ENCODE measurements at regions not wholly inside any gene's neighbourhood (a gene's known extent, or its start where the extent isn't known, plus 50 kb on each side); places are given as distances from the start of the nearest gene placed in this dataset.

- no peak for DNase-seq (ENCODE audit: low spot score)
Observed at GRCh38 chr14:87524011-87524410, 469.0 kb downstream of the GALC start.

GRCh38 chr14:87522575-87522974 is 470.4 kb downstream of the GALC start:
- DNase-seq (ENCODE audit: low spot score): no peak

DNA sequence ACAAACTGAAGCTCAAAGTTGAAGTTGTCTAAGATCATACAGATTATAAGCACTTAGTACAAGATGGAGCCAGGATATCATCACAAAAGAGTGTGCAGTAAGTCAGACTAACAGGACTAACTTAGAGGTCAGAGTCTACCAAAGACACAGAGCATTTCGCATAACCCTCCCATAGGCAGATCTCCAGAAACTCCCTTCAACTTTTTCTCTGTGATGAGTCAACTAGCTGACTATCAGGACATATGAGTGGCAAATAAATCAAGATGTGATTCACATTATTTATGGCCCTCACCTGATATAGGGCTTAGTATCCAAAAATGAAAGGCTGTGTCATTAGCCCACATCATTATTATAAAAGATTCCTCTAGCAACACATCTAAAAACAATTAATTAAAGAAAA is 484.6 kb downstream of the GALC start:
- DNase-seq (ENCODE audit: low spot score): peak; percentile 2

DNA sequence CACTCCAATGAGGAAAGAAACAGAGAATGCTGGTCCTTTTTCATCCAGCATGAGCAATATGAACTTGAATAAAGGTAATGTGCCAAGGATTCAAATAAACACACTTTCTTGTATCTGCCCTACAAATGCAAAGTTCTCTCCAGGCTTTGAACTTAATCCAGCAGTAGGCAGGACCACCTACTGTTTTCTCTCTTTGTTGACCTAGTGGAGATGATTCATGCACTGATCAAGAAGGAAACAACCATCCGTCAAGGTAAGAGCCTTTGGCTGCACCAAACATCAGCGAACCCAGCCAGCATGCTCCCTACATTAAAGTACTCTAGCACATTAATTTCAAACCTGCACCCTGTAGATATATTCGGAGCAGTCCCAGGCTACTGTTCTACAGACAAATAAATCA is 489.3 kb downstream of the GALC start:
- DNase-seq (ENCODE audit: low spot score): no peak

DNA sequence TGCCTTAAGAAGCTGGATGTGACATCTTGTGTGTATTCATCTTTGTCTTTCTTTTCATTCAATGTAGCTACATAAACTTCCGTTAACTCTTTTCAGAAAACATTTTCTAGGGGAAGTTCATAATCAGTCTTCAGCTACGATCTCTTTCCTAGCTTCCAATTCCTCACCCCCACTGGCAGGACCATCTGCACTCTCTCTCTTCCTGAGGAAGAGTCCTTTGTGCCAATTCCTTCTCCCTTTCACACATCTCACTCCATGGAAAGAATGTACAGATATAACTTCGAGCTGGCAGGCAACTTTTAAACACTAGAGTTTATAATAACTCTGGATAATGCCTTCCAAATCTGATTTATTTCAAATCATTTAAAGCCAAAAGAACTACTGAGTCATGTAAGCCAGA is 495.7 kb downstream of the GALC start:
- no peak for DNase-seq (ENCODE audit: low spot score)

DNA sequence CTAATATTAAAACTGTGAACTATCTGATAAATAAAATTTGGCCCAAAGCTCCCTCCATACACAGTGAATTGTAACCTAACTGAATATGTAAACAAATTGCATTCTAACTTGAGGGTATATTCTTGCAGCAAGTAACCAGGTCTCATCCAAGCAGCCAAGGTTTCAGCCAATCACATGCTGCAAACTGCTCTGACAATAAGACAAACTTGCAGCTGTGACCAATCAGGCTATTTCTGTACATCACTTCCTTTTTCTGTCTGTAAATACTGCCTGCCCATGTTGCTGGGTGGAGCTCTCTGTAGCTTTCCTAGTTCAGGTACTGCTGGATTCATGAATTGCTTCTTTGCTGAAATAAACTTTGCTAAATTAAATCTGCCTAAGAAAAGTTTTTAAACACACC is 499.0 kb downstream of the GALC start:
- no peak for DNase-seq (ENCODE audit: low spot score)

DNA sequence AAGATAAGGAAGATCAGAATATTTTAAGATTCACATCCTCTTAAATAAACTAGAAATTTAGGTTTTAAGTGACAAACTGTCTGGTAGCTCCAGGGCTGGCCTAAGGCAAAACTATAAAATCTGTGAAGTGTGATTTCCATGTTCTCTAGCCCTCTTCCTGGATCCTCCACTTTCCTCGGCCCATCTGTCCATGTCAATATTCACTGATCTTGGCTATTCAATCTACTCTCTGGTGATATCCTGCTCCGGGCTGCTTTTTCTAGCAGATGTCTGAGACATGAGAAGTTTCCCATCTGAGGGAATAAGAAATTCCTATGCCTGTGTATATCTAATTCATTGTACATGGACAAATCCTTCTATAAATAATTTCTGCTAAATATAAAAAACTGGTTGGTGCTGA is 500.4 kb downstream of the GALC start:
- DNase-seq (ENCODE audit: low spot score): no peak

- no peak for DNase-seq (ENCODE audit: low spot score)
Observed at GRCh38 chr14:87491816-87492215, 501.2 kb downstream of the GALC start.

DNA sequence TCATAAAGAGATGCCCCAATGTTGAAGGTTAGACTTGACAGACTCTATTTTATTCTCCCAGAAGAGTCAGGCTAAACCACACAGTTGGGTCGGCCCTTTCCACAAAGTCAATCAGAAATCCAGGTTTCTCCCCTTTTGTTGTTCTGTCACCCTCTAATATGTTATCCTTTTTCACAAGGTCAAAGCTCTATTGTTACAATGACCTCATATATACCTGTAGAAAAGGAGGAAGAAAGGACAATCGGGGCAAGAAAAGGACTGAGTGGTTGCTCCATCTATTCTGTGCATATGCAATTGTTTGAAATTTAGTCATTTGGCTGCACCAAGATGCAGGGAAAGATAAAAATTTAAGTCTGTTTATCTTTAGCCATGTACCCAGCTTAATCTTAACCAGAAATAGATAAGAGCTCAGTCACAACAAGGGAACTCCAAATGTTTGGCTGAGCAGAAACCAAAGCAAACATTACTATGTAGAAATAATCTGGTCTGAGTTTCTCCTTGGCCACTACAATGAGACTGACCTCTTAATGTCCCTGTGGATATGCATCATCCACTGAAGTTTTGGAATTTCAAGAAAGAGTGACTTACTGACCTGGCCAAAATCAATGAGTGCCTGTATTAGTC is 503.7 kb downstream of the GALC start:
- DNase-seq (ENCODE audit: low spot score): no peak

DNA sequence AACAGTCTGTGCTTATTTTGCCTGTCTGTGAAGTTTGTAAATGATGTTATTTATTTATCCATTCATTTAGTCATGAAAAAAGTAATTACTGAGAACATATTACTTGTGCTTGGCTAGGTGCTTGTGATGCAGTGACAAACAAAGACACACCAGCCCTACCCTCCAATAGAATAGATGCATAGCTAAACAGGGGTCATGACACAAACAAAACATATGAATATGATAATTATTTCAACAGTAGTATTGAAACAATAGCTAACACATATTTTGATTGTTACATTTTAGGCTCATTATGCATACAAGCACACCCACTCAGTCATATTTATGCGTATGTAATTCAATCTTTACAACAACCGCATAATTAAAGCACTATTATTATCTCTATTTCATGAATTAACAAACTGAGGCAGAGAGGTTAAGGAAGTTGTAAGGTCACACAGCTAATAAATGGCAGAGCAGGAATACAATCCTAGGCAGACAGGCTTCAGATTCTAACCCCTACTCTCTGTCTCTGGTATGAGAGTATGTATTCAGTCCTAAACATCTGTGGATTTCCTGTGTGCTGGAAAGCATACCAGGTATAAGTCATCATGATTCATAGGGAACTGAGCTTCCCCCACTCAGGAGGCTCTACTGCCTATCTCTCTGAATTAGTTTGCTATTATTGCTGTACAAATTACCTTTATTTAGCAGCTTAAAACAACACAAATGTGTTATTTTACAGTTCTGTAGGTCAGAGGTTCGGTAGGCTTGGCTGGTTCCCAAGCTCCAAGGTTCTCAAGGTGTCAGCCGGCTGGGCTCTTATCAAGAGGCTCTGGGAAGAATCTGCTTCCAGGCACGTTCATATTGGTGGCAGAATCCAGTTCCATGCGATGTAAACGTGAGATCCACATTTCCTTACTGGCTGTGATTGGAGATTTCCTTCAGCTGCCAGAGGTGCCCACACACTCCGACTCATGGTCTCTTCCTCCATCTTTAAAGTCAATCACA is 509.4 kb downstream of the GALC start:
- DNase-seq (ENCODE audit: low spot score): peak; percentile 23

GRCh38 chr14:87468531-87468930 is 524.5 kb downstream of the GALC start:
- no peak for DNase-seq (ENCODE audit: low spot score)

DNA sequence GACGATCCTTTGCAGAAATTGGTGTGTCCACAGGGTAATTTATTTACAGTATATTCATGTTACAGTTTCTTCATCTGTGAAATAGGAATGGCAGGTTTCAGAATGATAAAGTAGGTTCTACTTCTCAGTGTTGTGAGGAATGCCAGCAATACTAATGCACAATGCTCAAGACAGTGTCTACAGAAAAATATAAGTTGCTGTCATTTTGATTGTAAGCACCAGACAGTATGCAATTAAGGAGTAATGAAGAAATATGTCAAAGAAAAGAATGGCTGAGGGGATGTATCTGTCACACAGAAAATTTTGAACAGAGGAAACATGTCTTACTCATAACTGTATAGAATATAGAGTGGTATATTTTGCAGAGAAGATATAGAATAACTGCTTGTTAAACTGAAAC is 525.4 kb downstream of the GALC start:
- no peak for DNase-seq (ENCODE audit: low spot score)

GRCh38 chr14:87465770-87466169 is 527.2 kb downstream of the GALC start:
- DNase-seq (ENCODE audit: low spot score): no peak

- DNase-seq (ENCODE audit: low spot score): no peak
Observed at GRCh38 chr14:87461704-87462103, 531.3 kb downstream of the GALC start.

DNA sequence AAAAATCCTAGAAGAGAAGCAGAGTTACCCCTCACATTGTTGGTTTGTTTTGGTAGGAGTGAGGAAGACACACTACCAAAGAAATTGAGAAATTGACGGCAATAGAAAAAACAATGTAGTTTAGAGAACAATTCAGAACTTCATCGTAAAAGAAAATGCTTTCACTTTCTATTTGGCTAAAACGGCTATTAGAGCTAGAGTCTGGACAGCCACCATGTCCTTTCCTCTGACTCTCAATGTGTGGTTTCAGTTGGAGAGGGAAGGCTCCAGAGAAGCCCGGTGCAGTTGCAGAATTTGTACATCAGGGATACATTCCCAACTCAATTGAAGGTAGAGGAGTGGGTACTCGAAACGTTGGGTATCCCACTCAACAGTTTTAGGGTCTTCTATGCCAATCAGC is 535.3 kb downstream of the GALC start:
- DNase-seq (ENCODE audit: low spot score): no peak

DNA sequence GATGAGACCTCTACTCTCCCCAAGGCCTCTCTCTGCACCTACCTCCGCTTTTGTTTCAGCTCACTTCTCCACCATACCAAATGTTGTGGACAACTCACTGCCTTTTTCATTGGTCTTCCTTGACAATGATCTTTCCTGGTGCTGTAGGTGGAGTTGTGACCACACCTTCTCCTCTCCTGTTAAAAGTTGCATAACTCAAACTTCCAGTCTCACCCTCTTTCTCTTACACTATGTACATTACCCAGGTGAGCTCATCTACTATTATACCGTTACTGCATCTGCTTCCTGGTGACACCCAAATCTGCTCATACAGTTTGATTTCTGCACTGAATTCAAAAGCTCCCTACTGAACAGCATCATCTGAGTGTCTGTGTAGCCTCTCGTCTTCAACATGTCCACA is 542.8 kb downstream of the GALC start:
- DNase-seq (ENCODE audit: low spot score): no peak

- DNase-seq (ENCODE audit: low spot score): no peak
Observed at GRCh38 chr14:87449016-87449415, 544.0 kb downstream of the GALC start.

GRCh38 chr14:87443787-87444186 is 549.2 kb downstream of the GALC start:
- no peak for DNase-seq (ENCODE audit: low spot score)

- DNase-seq (ENCODE audit: low spot score): no peak
Observed at GRCh38 chr14:87443039-87443438, 549.9 kb downstream of the GALC start.

- no peak for DNase-seq (ENCODE audit: low spot score)
Observed at GRCh38 chr14:87437158-87437557, 555.8 kb downstream of the GALC start.

GRCh38 chr14:87434680-87435079 is 558.3 kb downstream of the GALC start:
- DNase-seq (ENCODE audit: low spot score): no peak

GRCh38 chr14:87434011-87434410 is 559.0 kb downstream of the GALC start:
- DNase-seq (ENCODE audit: low spot score): no peak

- no peak for DNase-seq (ENCODE audit: low spot score)
Observed at GRCh38 chr14:87432698-87433097, 560.3 kb downstream of the GALC start.

DNA sequence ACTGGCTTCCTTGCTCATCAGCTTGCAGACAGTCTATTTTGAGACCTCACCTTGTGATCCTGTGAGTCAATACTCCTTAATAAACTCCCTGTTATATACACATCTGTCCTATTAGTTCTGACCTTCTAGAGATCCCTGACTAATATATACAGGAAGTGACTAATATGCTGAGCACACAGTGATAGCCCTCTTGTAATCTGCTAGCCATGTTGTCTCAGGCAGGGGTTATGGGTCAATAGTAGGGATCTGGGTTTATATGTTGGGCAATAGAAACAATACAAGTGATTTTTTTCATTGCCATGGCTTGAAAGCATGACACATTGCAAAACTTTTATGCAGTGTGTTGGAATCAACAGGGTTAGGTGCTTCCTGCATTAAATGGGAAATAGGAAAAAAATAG is 562.2 kb downstream of the GALC start:
- peak; percentile 28 for DNase-seq (ENCODE audit: low spot score)
